ENCODE measurements at regions not wholly inside any gene's neighbourhood (a gene's known extent, or its start where the extent isn't known, plus 50 kb on each side); places are given as distances from the start of the nearest gene placed in this dataset.

- TF ChIP-seq, protein P1, sequence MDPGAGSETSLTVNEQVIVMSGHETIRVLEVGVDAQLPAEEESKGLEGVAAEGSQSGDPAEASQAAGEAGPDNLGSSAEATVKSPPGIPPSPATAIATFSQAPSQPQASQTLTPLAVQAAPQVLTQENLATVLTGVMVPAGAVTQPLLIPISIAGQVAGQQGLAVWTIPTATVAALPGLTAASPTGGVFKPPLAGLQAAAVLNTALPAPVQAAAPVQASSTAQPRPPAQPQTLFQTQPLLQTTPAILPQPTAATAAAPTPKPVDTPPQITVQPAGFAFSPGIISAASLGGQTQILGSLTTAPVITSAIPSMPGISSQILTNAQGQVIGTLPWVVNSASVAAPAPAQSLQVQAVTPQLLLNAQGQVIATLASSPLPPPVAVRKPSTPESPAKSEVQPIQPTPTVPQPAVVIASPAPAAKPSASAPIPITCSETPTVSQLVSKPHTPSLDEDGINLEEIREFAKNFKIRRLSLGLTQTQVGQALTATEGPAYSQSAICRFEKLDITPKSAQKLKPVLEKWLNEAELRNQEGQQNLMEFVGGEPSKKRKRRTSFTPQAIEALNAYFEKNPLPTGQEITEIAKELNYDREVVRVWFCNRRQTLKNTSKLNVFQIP (CRISPR knock-in tag; IDR thresholded peaks at IDR 0.05; ENCODE audit: borderline replicate concordance, low read depth): no peak
- TF ChIP-seq CSDC2 (CRISPR knock-in tag; IDR thresholded peaks at IDR 0.05): no peak
- TF ChIP-seq RARB (CRISPR knock-in tag; IDR thresholded peaks at IDR 0.05): no peak
- no peak for TF ChIP-seq PATZ1 (CRISPR knock-in tag; IDR thresholded peaks at IDR 0.05; ENCODE audit: borderline replicate concordance)
- TF ChIP-seq PPARA (CRISPR knock-in tag; IDR thresholded peaks at IDR 0.05; ENCODE audit: borderline replicate concordance): no peak
- TF ChIP-seq TCF4 (CRISPR knock-in tag; IDR thresholded peaks at IDR 0.05; ENCODE audit: borderline replicate concordance): no peak
- no peak for TF ChIP-seq ZNF565 (CRISPR knock-in tag; conservative IDR thresholded peaks at IDR 0.05; ENCODE audit: low read depth)
- TF ChIP-seq, protein P2, sequence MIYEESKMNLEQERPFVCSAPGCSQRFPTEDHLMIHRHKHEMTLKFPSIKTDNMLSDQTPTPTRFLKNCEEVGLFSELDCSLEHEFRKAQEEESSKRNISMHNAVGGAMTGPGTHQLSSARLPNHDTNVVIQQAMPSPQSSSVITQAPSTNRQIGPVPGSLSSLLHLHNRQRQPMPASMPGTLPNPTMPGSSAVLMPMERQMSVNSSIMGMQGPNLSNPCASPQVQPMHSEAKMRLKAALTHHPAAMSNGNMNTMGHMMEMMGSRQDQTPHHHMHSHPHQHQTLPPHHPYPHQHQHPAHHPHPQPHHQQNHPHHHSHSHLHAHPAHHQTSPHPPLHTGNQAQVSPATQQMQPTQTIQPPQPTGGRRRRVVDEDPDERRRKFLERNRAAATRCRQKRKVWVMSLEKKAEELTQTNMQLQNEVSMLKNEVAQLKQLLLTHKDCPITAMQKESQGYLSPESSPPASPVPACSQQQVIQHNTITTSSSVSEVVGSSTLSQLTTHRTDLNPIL (CRISPR knock-in tag; IDR thresholded peaks at IDR 0.05; ENCODE audit: low read depth): no peak
- TF ChIP-seq ZFP30 (CRISPR knock-in tag; IDR thresholded peaks at IDR 0.05): no peak
- no peak for TF ChIP-seq ZNF70 (CRISPR knock-in tag; IDR thresholded peaks at IDR 0.05)
Measured at GRCh38 chr3:102736288-102736974, 301.6 kb downstream of the ZPLD1 start (continued).

DNA sequence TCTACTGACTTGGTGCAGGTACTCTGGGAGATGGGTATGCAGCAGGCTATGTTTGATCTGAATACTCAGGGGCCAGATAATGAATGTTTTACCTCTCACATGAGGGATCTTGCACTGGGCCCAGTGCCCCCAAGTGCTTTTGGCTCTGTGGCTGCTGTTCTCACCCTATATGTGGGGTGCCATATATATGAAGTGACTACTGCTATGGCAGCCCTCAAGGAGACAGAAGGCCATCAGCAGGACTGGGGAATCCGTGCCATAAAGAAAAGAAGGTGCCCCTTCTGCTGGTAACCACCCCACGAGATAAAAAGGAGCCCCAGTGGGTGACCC, 302.1 kb downstream of the ZPLD1 start:
- no peak for ATAC-seq
- no peak for TF ChIP-seq RARB (CRISPR knock-in tag; IDR thresholded peaks at IDR 0.05)
- TF ChIP-seq ZNF8 (CRISPR knock-in tag; IDR thresholded peaks at IDR 0.05): no peak
- TF ChIP-seq ZNF70 (CRISPR knock-in tag; IDR thresholded peaks at IDR 0.05): no peak
- no peak for TF ChIP-seq ISL1 (CRISPR knock-in tag; IDR thresholded peaks at IDR 0.05)
- no peak for TF ChIP-seq CSRNP3 (CRISPR knock-in tag; IDR thresholded peaks at IDR 0.05)
- TF ChIP-seq OSR1 (CRISPR knock-in tag; IDR thresholded peaks at IDR 0.05): no peak
- TF ChIP-seq PPARA (CRISPR knock-in tag; IDR thresholded peaks at IDR 0.05; ENCODE audit: borderline replicate concordance): no peak
- TF ChIP-seq ZFP30 (CRISPR knock-in tag; IDR thresholded peaks at IDR 0.05): no peak
- TF ChIP-seq, protein P1 (CRISPR knock-in tag; IDR thresholded peaks at IDR 0.05; ENCODE audit: borderline replicate concordance, low read depth): no peak
- no peak for TF ChIP-seq TCF4 (CRISPR knock-in tag; IDR thresholded peaks at IDR 0.05; ENCODE audit: borderline replicate concordance)
- no peak for TF ChIP-seq ESRRG (CRISPR knock-in tag; IDR thresholded peaks at IDR 0.05)
- TF ChIP-seq, protein P2 (CRISPR knock-in tag; IDR thresholded peaks at IDR 0.05; ENCODE audit: low read depth): no peak
- no peak for TF ChIP-seq SNAI2 (CRISPR knock-in tag; IDR thresholded peaks at IDR 0.05)

DNA sequence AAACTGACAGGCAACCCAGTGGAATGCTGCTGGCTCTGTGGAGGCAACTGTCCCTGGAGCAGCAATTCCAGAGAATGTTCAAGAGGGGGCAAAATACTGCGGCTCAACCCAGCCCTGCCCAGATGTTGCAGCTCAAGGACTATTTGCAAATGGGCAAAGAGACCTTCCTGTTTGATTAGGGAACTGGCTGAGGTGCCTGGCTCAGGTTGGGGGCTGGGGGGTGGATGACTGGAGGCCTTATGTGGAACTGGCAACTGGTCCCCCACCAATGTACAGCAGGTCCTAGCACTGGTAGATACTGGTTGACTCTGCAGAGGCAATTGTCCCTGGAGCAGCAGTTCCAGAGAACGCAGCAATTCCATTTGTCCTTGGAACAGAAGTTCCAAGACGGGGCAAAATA, 302.5 kb downstream of the ZPLD1 start:
- ATAC-seq: no peak
- TF ChIP-seq ARNTL (CRISPR knock-in tag; IDR thresholded peaks at IDR 0.05; ENCODE audit: borderline replicate concordance, low read depth): no peak
- no peak for TF ChIP-seq ISL1 (CRISPR knock-in tag; IDR thresholded peaks at IDR 0.05)
- TF ChIP-seq ZNF8 (CRISPR knock-in tag; IDR thresholded peaks at IDR 0.05): no peak
- no peak for TF ChIP-seq ESRRG (CRISPR knock-in tag; IDR thresholded peaks at IDR 0.05)
- no peak for TF ChIP-seq ZNF70 (CRISPR knock-in tag; IDR thresholded peaks at IDR 0.05)
- TF ChIP-seq ZNF565 (CRISPR knock-in tag; conservative IDR thresholded peaks at IDR 0.05; ENCODE audit: low read depth): no peak
